ENCODE measurements at regions not wholly inside any gene's neighbourhood (a gene's known extent, or its start where the extent isn't known, plus 50 kb on each side); places are given as distances from the start of the nearest gene placed in this dataset.

- no peak for TF ChIP-seq EP300 (IDR thresholded peaks at IDR 0.05)
- TF ChIP-seq CHD2 (IDR thresholded peaks at IDR 0.05; ENCODE audit: low read length, partially characterized antibody), result no peak
- no peak for TF ChIP-seq CHD4 (IDR thresholded peaks at IDR 0.05; ENCODE audit: borderline replicate concordance)
- no peak for TF ChIP-seq POLR2A (IDR thresholded peaks at IDR 0.05; ENCODE audit: low read length)
- no peak for TF ChIP-seq USF2 (IDR thresholded peaks at IDR 0.05)
- TF ChIP-seq BHLHE40 (IDR thresholded peaks at IDR 0.05; ENCODE audit: low read depth, low read length), result no peak
- TF ChIP-seq POLR2AphosphoS2 (conservative IDR thresholded peaks at IDR 0.05; ENCODE audit: low read length), result no peak
- no peak for TF ChIP-seq REST (IDR thresholded peaks at IDR 0.05)
- no peak for TF ChIP-seq CTCF (IDR thresholded peaks at IDR 0.05)
- no peak for TF ChIP-seq BCL3 (IDR thresholded peaks at IDR 0.05)
- no peak for TF ChIP-seq SMC3 (IDR thresholded peaks at IDR 0.05)
- no peak for TF ChIP-seq RNF2 (IDR thresholded peaks at IDR 0.05; ENCODE audit: borderline replicate concordance, low read depth)
Observed at GRCh38 chr9:84152204-84152603, 171.6 kb downstream of the RMI1 start.

All from A549 (cell line).